BJ (cell line): ENCODE measurements at regions not wholly inside any gene's neighbourhood (a gene's known extent, or its start where the extent isn't known, plus 50 kb on each side); places are given as distances from the start of the nearest gene placed in this dataset.

ENCODE experiments used
- CTCF ChIA-PET: fragments of 350-600 bp; formaldehyde crosslinking; extraction: SDS; loops from one replicate; lab custom pipeline; 2021; ENCODE audit warnings: antibody characterized with exemption, inconsistent platforms; lab: Yijun Ruan, JAX
- POLR2A ChIA-PET: fragments of 300-600 bp; sonication (Branson Sonifier 250); formaldehyde crosslinking; extraction: SDS; loops from one replicate; lab custom pipeline; 2021; ENCODE audit warnings: antibody characterized with exemption; lab: Charles Lee
- DNase-seq: peaks from one replicate; pipeline ENCODE4 v3.0.0-alpha.2; 2011; ENCODE audit warnings: low read depth
- H3K27me3 ChIP-seq: 2 replicates; pipeline ENCODE4 v1.6.0; 2011; ENCODE audit warnings: low read length; ENCODE audit not compliant: control insufficient read depth, insufficient read depth
- H3K36me3 ChIP-seq: 2 replicates; pipeline ENCODE4 v1.5.1; 2011; ENCODE audit warnings: low read length; ENCODE audit not compliant: control insufficient read depth, insufficient read depth
- H3K4me3 ChIP-seq: 2 replicates; pipeline ENCODE4 v1.5.1; 2011; ENCODE audit warnings: low read depth, mild to moderate bottlenecking, control low read depth, low read length
- TF ChIP-seq, protein P1 (sequence below): IDR thresholded peaks from 2 replicates; pipeline ENCODE4 v1.5.1; 2011; ENCODE audit warnings: low read depth, mild to moderate bottlenecking, control low read depth, inconsistent platforms, low read length, moderate library complexity; ENCODE audit not compliant: insufficient read depth

DNA sequence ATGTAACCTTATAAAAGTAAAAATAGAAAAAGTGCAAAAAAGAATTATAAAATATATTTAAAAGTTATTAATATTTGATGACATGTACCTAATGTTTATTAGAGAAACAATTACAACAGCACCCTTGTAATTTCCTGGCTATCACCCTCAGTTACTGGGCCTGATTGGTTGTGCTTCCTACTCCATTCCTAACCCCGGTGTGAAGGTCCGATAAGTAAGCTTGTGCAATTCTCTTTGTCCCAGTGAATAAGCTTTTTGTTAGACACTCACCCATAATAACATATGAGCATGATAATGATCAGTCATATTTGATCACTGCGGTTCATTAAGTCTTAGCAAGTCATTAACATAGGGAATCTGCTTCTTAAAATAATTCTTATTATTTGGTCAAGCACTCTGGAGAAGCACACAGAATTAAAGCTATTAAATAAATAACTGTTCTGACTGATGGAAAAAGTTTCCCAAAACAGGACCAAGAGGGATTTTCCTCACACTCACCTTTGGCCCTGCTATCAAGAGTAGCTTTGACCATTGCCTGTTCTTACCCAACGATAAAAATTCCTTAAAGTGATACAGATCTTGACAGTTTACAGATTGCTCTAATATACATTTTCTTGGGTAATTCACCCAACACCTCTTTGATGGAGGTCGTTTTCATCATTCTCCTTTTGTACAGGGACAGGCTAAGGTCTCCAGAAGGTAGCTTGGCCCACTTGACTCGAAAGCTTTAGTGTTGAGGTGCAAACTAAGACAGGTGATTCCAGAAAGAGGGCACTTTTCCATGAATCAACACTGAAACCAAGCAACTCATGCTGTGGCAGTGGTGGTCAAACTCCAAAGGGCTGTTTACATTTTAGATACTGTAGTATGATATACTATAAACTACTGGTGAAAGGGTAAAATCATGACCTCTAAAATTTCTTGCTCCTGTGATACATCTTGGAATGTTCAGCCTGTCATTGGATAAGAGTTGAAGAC is 543.0 kb upstream of the KCNMB2 start:
- Histone ChIP-seq H3K4me3 (no peak overlapping the region), H3K27me3 (no peaks in the 10 kb centered on the region), H3K36me3 (no peaks in the 10 kb centered on the region)
- CTCF ChIA-PET, result interaction anchor here (0.7 kb wide), 1 partner anchor 146 kb away, joined by 3 read pairs; no protein-coding TSS in a partner anchor
- TF ChIP-seq, protein P1, sequence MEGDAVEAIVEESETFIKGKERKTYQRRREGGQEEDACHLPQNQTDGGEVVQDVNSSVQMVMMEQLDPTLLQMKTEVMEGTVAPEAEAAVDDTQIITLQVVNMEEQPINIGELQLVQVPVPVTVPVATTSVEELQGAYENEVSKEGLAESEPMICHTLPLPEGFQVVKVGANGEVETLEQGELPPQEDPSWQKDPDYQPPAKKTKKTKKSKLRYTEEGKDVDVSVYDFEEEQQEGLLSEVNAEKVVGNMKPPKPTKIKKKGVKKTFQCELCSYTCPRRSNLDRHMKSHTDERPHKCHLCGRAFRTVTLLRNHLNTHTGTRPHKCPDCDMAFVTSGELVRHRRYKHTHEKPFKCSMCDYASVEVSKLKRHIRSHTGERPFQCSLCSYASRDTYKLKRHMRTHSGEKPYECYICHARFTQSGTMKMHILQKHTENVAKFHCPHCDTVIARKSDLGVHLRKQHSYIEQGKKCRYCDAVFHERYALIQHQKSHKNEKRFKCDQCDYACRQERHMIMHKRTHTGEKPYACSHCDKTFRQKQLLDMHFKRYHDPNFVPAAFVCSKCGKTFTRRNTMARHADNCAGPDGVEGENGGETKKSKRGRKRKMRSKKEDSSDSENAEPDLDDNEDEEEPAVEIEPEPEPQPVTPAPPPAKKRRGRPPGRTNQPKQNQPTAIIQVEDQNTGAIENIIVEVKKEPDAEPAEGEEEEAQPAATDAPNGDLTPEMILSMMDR, result no peak
- POLR2A ChIA-PET, result no interaction called here
- DNase-seq, result no peak

DNA sequence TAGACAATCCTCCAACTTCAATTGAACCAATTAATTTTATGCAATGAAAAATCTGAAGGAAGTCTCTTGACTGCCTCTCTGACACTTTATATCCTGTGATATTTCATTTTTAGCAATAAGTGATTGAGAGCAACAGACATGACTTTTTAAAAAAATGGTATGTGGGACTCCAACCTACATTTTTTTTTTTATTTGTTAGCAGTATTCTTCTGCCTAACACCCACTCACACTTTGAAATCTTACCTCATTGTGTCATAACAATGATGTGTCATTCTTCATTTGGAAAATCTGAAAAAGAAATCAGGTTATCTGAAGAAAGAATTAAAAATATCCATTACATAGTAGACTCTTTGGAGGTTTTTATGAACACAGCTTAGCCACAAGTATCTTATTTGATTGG is 541.3 kb upstream of the KCNMB2 start:
- no peak for DNase-seq
- CTCF ChIA-PET, result no interaction called here
- H3K4me3 ChIP-seq, result no peak overlapping the region
- H3K36me3 ChIP-seq, result no peaks in the 10 kb centered on the region
- TF ChIP-seq, protein P1, result no peak
- POLR2A ChIA-PET, result no interaction called here
- H3K27me3 ChIP-seq, result no peaks in the 10 kb centered on the region

DNA sequence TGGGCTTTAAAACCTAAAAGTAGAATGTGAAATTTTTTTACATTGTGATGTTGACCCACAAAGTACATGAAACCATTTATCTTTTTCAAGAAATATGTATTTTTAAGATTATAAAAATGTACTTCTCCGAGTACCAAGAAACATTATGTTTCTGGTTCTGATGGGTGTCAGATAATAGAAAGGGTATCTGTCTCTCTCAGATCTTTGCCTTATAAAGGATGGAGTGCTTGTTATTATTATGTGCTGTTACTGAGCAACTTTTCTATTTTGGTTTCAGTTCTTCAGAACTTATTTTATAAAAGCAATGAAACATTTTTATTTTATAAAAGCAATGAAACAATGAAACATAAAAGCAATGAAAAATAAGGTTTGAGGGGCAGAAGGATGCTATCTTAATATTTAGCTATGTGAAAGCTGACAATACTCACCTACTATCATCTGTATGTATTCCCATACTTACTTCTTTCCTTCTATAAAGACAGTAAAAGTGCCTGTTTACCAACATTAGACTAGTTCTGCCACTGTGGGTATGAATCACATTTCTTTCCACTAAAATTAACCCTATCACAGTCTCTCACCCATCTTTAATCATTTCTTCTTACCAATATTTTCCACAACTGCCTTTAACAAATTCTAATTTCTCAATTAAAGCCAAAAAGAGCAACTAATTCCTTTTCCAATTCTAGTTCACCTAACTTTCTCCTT is 540.7 kb upstream of the KCNMB2 start:
- no peak for DNase-seq
- Histone ChIP-seq H3K36me3 (no peaks in the 10 kb centered on the region), H3K4me3 (no peak overlapping the region), H3K27me3 (no peaks in the 10 kb centered on the region)
- ChIA-PET POLR2A (no interaction called here), CTCF (no interaction called here)
- TF ChIP-seq, protein P1, result no peak

DNA sequence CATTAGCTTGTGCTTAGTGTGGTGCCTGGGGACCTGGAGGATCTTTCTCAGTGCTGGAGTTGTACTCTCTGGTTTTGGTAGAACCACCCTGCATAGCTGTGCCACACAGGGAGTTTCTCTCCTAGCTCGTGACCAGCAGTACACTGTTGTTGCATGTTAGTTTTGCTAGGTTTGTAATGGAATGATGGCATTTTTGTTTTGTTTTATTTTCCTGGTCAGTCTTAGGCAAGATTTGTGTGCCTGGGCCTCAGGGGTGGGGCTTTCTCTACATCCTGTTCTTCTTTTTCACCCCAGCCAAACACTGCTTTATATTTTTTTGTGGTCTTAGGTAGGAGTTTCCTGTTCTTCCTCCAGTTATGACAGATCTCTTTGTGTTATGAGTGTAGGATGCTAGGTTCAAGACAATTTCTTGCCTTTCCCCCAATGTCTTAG is 534.5 kb upstream of the KCNMB2 start:
- TF ChIP-seq, protein P1, result no peak
- H3K27me3 ChIP-seq, result no peaks in the 10 kb centered on the region
- no peak for DNase-seq
- no peaks in the 10 kb centered on the region for H3K36me3 ChIP-seq
- ChIA-PET CTCF (interaction anchor here (0.9 to 1.4 kb wide), 2 partner anchors 12 to 19 kb away, joined by 3 to 4 read pairs; no protein-coding TSS in a partner anchor), POLR2A (interaction anchor here (0.5 kb wide), 1 partner anchor 281 kb away, joined by 5 read pairs; no protein-coding TSS in a partner anchor)
- H3K4me3 ChIP-seq, result no peak overlapping the region

DNA sequence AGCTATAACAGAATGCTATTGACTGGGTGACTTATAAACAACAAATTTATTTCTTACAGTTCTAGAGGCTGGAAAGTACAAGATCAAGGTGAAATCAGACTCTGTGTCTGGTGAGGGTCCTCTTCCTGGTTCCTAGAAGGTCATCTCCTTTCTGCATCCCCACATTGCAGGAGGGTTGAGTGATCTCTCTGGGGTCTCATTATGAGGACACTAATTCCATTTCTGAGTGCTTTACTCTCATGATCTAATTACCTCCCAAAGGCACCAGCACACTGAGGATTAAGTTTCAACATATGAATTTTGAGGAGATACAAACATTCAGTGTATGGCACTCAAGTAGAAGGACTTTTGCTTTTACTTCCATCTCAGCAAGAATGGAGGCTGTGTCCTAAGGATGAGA is 534.1 kb upstream of the KCNMB2 start:
- CTCF ChIA-PET, result interaction anchor here (0.6 to 1.4 kb wide), 3 partner anchors 10 to 18 kb away, joined by 3 to 4 read pairs (median 3); no protein-coding TSS in a partner anchor
- no peak for DNase-seq
- no peak overlapping the region for H3K4me3 ChIP-seq
- H3K27me3 ChIP-seq, result no peaks in the 10 kb centered on the region
- H3K36me3 ChIP-seq, result no peaks in the 10 kb centered on the region
- POLR2A ChIA-PET, result no interaction called here
- TF ChIP-seq, protein P1, result no peak
